ENCODE measurements at regions not wholly inside any gene's neighbourhood (a gene's known extent, or its start where the extent isn't known, plus 50 kb on each side); places are given as distances from the start of the nearest gene placed in this dataset.

DNA sequence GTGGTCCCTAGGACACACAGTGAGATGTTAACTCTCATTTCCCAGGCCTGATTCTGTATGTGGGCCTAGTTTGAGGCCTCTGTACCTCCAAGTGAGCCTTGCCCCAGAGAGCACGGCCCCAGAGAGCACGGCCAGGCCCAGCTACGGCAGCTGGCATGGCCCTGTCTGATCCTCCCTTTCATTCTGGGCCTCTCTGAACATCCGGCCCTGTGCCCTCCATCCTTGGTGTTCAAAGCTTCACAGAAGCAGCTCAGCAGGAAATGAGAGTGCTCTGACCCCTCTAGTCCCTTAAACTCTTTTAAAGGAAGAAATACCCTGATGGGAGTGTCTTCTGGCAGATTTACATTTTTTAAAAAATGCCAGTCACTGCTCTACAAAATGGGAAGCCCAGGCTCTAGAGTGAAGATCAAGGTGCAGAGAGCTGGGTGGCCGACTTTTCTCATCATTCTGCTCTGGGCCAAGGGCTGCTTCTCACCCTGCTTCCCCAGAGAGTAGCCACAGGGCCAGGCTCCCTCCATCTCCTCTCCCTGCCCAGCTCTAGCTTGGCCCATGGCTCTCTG lies 171.9 kb downstream of the RPS24 start:
- H3K9me3 Mint-ChIP-seq (ENCODE audit: unreplicated experiment): no peaks in the 10 kb centered on the region
- H3K36me3 Mint-ChIP-seq (ENCODE audit: low read depth, unreplicated experiment): no peaks in the 10 kb centered on the region
- no peak for DNase-seq (ENCODE audit: low spot score)
- H3K4me3 Mint-ChIP-seq (ENCODE audit: unreplicated experiment): no peak overlapping the region
- H3K4me1 Mint-ChIP-seq (ENCODE audit: unreplicated experiment): no peaks in the 10 kb centered on the region
- TF ChIP-seq CTCF (IDR thresholded peaks at IDR 0.05; ENCODE audit: unreplicated experiment): no peak
- no peak overlapping the region for H3K27ac Mint-ChIP-seq (ENCODE audit: unreplicated experiment)
- H3K27me3 Mint-ChIP-seq (ENCODE audit: unreplicated experiment): peaks cover 9% of the 10 kb centered on the region

DNA sequence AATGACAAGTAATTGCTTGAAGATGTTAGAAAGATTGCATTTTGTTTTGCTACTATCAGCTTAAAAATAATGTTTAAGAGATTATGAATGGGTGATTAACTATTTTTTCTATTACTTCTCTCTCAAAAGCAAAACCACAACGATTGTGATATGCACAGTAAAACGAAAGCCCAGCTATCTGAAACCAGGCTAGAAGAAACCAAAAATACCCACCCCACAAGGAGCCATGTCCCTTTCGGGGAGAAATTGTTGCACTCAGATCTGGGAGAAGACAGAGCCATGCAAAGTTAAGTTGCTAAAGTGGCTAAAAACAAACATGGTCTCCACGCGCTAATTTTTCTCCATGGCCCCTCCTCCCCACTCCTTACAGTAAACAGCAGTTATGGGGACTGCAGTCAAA lies 173.6 kb downstream of the RPS24 start:
- H3K36me3 Mint-ChIP-seq (ENCODE audit: low read depth, unreplicated experiment): no peaks in the 10 kb centered on the region
- H3K9me3 Mint-ChIP-seq (ENCODE audit: unreplicated experiment): no peaks in the 10 kb centered on the region
- no peak overlapping the region for H3K4me3 Mint-ChIP-seq (ENCODE audit: unreplicated experiment)
- no peaks in the 10 kb centered on the region for H3K4me1 Mint-ChIP-seq (ENCODE audit: unreplicated experiment)
- no peak for TF ChIP-seq CTCF (IDR thresholded peaks at IDR 0.05; ENCODE audit: unreplicated experiment)
- H3K27me3 Mint-ChIP-seq (ENCODE audit: unreplicated experiment): peaks cover 8% of the 10 kb centered on the region
- no peak for DNase-seq (ENCODE audit: low spot score)
- H3K27ac Mint-ChIP-seq (ENCODE audit: unreplicated experiment): no peak overlapping the region

GRCh38 chr10:78207776-78208175 lies 174.1 kb downstream of the RPS24 start:
- H3K9me3 Mint-ChIP-seq (ENCODE audit: unreplicated experiment): no peaks in the 10 kb centered on the region
- peaks cover 5% of the 10 kb centered on the region for H3K27me3 Mint-ChIP-seq (ENCODE audit: unreplicated experiment)
- no peaks in the 10 kb centered on the region for H3K4me1 Mint-ChIP-seq (ENCODE audit: unreplicated experiment)
- H3K27ac Mint-ChIP-seq (ENCODE audit: unreplicated experiment): no peak overlapping the region
- no peak overlapping the region for H3K4me3 Mint-ChIP-seq (ENCODE audit: unreplicated experiment)
- no peak for DNase-seq (ENCODE audit: low spot score)
- TF ChIP-seq CTCF (IDR thresholded peaks at IDR 0.05; ENCODE audit: unreplicated experiment): no peak
- no peaks in the 10 kb centered on the region for H3K36me3 Mint-ChIP-seq (ENCODE audit: low read depth, unreplicated experiment)

DNA sequence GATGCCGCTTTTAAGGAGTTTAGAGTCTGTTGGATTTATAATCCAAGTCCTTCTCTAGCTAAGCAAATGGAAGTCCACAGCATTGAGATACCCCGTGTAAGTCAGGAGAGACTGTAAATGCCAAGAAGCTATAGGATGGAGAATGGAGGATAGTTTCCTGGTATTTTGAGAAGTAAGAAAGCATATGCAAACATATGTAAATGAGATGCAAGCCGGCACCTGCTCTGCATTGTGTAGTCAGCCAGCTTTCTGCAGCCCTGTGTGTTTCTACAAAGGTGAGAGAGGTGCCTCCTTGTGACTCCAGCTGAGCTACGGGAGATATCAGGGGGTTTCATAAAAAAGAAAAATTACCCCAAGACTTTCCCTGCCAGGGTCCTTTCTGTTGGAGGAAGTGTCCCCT lies 176.3 kb downstream of the RPS24 start:
- no peaks in the 10 kb centered on the region for H3K9me3 Mint-ChIP-seq (ENCODE audit: unreplicated experiment)
- H3K27ac Mint-ChIP-seq (ENCODE audit: unreplicated experiment): no peak overlapping the region
- no peaks in the 10 kb centered on the region for H3K4me1 Mint-ChIP-seq (ENCODE audit: unreplicated experiment)
- TF ChIP-seq CTCF (IDR thresholded peaks at IDR 0.05; ENCODE audit: unreplicated experiment): no peak
- no peak overlapping the region for H3K4me3 Mint-ChIP-seq (ENCODE audit: unreplicated experiment)
- H3K27me3 Mint-ChIP-seq (ENCODE audit: unreplicated experiment): peaks cover 8% of the 10 kb centered on the region
- no peak for DNase-seq (ENCODE audit: low spot score)
- H3K36me3 Mint-ChIP-seq (ENCODE audit: low read depth, unreplicated experiment): no peaks in the 10 kb centered on the region

- DNase-seq (ENCODE audit: low spot score): no peak
- Mint-ChIP-seq H3K36me3 (ENCODE audit: low read depth, unreplicated experiment) (no peaks in the 10 kb centered on the region), H3K27ac (ENCODE audit: unreplicated experiment) (no peak overlapping the region), H3K27me3 (ENCODE audit: unreplicated experiment) (peaks cover 8% of the 10 kb centered on the region), H3K4me3 (ENCODE audit: unreplicated experiment) (no peak overlapping the region), H3K9me3 (ENCODE audit: unreplicated experiment) (no peaks in the 10 kb centered on the region), H3K4me1 (ENCODE audit: unreplicated experiment) (no peaks in the 10 kb centered on the region)
- no peak for TF ChIP-seq CTCF (IDR thresholded peaks at IDR 0.05; ENCODE audit: unreplicated experiment)
Observed at GRCh38 chr10:78210548-78210947, 176.9 kb downstream of the RPS24 start.
